Fibroblast of the aortic adventitia (primary cell): ENCODE measurements at regions not wholly inside any gene's neighbourhood (a gene's known extent, or its start where the extent isn't known, plus 50 kb on each side); places are given as distances from the start of the nearest gene placed in this dataset.
A peak's percentile ranks its signal among the peaks of the same experiment; 100 is the strongest.

ENCODE experiments used
- DNase-seq: peaks from one replicate; pipeline ENCODE4 v3.0.0-alpha.2; 2010; ENCODE audit warnings: low read depth
- H3K4me3 ChIP-seq: 2 replicates; pipeline ENCODE4 v1.5.1; 2011; ENCODE audit warnings: low read depth, mild to moderate bottlenecking, control low read depth, low read length, moderate library complexity
- CTCF ChIP-seq: IDR thresholded peaks from 2 replicates; pipeline ENCODE4 v1.5.1; 2011; ENCODE audit warnings: mild to moderate bottlenecking, low read length, control low read depth, inconsistent platforms; ENCODE audit not compliant: insufficient read depth

DNA sequence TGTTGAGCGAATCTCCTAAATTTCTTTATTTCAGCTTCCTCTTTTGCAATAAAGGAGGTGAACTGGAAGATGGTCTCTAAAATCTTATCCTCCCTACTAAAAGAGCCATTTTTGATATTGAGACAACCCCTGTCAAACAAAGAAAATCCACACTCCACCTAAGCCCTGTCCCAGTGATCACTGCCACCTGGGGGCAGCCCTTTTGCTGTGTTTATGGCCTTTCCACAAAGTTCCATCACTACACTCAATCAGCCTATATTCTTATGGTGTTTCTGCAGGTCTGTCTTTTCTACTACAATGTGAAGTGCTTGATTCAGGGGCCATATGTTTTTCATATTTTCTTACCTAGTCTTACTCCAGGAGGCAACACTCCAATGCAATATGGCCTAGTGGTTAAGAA lies 163.7 kb downstream of the BMP4 start:
- DNase-seq, result no peak
- H3K4me3 ChIP-seq, result no peak overlapping the region
- TF ChIP-seq CTCF, result peak; percentile 6

DNA sequence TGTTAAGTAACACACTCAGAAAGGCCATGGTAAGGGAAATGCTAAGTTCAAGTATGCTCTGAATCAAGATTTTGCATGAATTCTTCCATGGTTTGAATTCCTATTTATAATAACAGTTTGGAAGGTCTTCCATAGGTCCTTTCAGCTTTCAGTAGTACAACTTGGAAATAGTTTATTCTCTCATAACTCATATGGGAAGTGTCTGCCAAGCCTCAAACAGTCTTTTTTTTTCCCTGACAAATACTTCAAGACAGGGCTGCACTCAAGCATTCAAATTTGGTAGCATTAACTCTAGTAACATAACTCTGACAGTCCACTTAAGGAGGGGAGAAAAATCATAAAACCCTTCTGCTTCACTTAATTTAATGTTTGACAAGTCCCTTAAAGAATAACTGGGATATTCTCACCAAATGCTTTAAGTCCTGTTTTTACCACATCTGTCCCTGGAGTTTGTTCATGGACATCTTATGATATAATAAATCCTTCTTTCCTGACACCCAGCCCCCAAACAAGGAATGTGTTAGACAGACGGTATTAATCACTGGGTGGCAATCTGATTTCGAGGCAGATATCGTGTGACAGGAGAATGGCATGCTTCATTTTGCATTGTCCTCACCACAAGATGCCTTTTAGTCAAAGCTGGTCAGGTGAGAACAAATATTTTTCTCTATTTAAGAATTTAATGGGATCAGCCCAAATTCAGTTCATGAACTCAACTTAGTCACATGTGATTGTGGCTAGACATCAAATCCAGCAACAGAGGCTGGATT lies 165.7 kb downstream of the BMP4 start:
- no peak overlapping the region for H3K4me3 ChIP-seq
- TF ChIP-seq CTCF, result no peak
- no peak for DNase-seq

DNA sequence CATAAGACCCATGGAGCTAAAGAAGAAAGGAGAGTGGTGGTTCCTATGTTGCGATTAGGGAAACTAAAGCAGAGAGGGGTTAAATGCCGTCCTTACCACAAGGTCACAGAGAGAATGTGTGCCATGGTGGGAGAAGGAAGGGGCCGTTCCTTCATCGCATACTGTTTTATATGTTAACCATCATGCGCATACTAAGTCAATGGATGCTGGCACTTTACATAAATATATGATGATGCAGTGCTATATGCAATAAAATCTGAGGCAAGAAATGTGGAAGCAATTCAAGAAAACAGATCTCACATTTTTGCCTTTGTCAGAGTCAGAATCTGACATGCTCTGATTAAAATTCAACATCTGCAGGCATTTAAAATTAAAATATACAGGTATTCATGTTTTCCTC lies 168.1 kb downstream of the BMP4 start:
- no peak overlapping the region for H3K4me3 ChIP-seq
- no peak for DNase-seq
- TF ChIP-seq CTCF, result no peak

DNA sequence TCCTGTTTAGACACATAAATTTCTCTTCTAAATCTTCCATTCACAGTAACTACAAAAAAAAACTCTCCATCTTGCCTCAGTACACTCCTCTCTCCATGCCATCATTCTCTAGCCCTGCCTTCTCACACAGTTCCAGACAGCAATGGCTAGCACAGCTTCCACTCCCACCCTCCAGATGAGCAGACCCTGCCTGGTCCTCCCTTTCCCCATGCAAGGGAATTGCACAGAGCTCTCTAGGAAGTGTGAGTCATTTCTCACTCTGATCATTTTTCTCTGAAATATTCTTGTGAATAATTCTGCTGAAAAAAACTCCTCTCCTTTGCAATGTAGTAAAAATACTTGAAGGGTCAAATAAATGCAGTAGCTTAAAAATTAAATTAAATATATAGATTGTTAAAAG lies 170.6 kb downstream of the BMP4 start:
- TF ChIP-seq CTCF, result no peak
- no peak for DNase-seq
- no peak overlapping the region for H3K4me3 ChIP-seq

- H3K4me3 ChIP-seq, result no peak overlapping the region
- no peak for TF ChIP-seq CTCF
- DNase-seq, result no peak
Observed at GRCh38 chr14:53784688-53785087, 171.9 kb downstream of the BMP4 start.

GRCh38 chr14:53783256-53783655 lies 173.4 kb downstream of the BMP4 start:
- DNase-seq, result no peak
- H3K4me3 ChIP-seq, result no peak overlapping the region
- TF ChIP-seq CTCF, result no peak

DNA sequence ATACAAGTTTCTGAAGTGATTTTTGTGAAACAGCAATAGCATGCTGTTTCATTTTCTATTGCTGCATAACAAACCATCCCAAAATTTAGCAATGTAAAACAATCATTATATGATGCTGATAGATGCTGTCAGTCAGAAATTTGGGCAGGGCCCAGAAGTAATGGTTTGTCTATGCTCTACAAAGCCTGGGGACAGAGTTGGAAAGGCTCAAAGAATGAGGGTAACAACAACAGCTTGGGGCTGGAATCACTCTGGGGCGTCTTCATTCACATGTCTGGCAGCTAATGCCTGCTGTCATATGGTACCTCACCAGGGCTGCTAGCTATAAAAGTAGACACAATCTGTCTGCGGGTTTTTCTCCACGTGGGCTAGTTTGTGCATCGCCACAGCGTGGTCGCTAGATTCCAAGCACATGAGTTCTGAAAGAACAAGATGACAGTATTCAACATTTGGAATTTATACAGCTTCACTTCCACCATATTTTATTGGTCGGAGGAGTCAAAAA lies 176.5 kb downstream of the BMP4 start:
- DNase-seq, result no peak
- no peak for TF ChIP-seq CTCF
- H3K4me3 ChIP-seq, result no peak overlapping the region
